ENCODE measurements at regions not wholly inside any gene's neighbourhood (a gene's known extent, or its start where the extent isn't known, plus 50 kb on each side); places are given as distances from the start of the nearest gene placed in this dataset.
"Not testable (repeated sequence)": the region's sequence is repeated elsewhere in the genome, so short reads cannot be mapped to it uniquely, and the experiment has no call there.

- DNase-seq (ENCODE audit: low read depth), result no peak
Observed at GRCh38 chr18:39223283-39223682, 1657.7 kb upstream of the CELF4 start.

GRCh38 chr18:39215920-39216319 is 1650.3 kb upstream of the CELF4 start:
- DNase-seq (ENCODE audit: low read depth), result no peak

GRCh38 chr18:39211461-39211860 is 1645.9 kb upstream of the CELF4 start:
- DNase-seq (ENCODE audit: low read depth), result no peak

DNA sequence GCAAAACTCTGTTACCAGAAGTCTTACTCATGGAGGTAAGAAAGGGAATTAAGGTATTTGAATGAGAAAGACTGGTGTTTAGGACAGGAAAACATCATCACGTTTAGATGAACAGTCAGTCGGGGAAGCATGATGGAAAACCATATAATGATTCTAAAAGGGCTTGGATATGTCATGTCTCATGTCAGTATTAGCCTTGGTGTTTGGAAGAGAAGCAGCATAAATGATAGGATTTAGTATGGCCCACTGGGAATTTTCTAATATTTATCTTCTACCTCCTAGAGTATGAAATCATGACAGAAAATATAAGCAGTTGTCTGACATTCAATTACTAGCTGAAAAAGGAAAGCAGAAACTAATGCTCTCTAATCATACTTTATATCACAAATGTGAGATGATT is 1643.6 kb upstream of the CELF4 start:
- DNase-seq (ENCODE audit: low read depth), result no peak

- DNase-seq (ENCODE audit: low read depth), result no peak
Observed at GRCh38 chr18:39208729-39209128, 1643.1 kb upstream of the CELF4 start.

DNA sequence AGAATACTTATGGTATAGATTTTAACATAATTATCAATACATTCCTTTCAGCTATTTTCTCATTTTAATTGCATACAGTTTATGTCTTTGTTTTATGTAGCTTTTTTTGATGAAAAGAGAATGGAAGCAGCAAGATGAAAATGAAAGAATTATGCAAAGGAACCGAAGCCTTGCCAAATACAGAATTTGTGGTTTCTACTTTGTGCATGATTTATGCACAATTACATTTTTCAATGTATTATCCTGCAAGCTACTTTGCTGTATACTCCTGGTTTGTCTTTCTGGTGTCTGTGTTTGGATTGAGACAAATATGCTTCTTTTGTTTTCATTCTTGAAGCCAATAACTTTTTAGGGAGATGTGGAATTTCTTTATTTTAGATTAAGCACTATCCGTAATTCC is 1642.6 kb upstream of the CELF4 start:
- DNase-seq (ENCODE audit: low read depth), result no peak

GRCh38 chr18:39206398-39207103 is 1641.0 kb upstream of the CELF4 start:
- DNase-seq (ENCODE audit: low read depth), result not testable (repeated sequence)

DNA sequence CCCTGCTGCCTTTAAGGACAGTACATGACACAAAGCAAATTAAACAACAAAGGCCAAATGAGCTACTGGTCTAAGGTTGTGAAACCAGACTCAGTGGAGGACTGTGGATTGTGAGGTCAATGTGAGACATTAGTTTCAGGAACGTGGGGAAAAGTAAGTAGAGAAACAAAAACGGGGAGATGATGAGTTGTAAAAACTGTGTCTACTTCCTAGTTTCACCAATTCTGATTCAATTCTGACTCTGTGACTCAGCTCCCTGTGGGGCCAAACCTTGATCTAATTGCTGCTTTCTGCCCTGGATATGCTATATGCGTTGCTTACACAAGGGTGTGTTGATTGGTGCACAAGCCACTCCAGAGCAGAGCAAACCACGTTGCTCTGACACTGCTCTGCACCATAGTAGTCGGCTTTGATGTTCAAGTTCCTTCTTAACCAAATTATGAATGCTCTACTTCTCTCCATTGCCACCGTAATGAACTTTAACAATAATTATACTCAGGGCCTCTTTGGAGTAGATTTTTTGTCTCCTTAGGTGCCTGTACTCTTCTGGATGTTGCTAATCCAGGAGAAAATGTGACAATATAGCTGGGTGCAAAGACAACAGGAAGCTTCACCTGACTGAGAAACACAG is 1640.1 kb upstream of the CELF4 start:
- no peak for DNase-seq (ENCODE audit: low read depth)

DNA sequence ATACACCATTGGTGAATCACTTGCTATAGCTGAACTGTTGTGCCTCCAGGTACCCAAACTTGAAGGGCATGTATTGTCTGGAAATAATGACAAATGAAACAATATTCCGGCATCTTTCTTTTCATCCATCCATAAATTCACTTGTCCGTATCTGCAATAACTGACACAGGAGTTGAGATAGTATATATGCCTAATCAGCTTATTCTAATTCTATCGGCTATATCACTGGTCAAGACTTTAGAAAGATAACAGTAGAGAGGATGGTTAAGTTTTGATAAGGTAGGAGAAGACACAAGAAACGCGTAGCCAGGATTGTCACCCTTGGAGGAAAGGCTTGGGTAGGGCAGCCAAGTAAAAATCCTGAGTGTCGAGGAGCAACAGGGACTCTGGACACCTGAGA is 1634.6 kb upstream of the CELF4 start:
- no peak for DNase-seq (ENCODE audit: low read depth)

GRCh38 chr18:39199231-39199855 is 1633.7 kb upstream of the CELF4 start:
- no peak for DNase-seq (ENCODE audit: low read depth)

GRCh38 chr18:39198376-39198775 is 1632.8 kb upstream of the CELF4 start:
- DNase-seq (ENCODE audit: low read depth), result no peak

DNA sequence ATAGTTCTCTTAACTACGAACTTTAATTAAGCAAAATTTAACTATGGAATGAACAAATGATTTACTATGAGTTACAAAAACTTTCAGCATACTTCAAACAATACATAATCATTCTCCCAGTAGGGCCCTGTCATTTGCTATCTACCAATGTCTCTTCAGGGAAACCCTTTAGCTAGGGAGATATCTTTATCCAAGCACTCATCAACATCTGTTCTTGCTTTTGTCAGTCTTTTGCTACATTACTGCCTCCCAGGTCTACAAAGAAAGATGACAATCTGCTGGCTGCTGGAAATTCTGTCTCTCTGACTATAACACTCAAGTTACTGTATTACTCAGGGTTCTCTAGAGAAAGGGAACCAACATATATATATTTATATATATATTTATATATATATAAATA is 1626.3 kb upstream of the CELF4 start:
- DNase-seq (ENCODE audit: low read depth), result no peak

DNA sequence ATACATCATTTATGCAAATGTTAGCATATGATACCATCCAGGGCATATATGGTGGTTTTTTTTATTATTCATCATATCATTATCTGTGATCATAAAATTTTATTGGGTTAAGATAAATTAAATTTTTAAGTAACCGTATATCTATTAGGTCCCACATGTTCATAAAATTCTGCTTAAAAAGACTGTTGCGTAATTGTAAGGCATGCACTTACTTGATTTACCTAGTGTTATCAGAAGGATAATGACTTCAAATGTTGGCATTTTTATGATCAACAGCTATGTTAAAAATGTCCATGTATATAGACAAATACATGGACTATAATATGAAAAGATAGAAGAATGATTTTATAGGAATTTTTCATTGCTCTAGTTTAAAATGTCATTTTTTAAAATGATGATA is 1625.5 kb upstream of the CELF4 start:
- no peak for DNase-seq (ENCODE audit: low read depth)

GRCh38 chr18:39190508-39190907 is 1624.9 kb upstream of the CELF4 start:
- DNase-seq (ENCODE audit: low read depth), result no peak

GRCh38 chr18:39188278-39188677 is 1622.7 kb upstream of the CELF4 start:
- DNase-seq (ENCODE audit: low read depth), result no peak

- no peak for DNase-seq (ENCODE audit: low read depth)
Observed at GRCh38 chr18:39186008-39186407, 1620.4 kb upstream of the CELF4 start.

- no peak for DNase-seq (ENCODE audit: low read depth)
Observed at GRCh38 chr18:39184176-39184575, 1618.6 kb upstream of the CELF4 start.

- no peak for DNase-seq (ENCODE audit: low read depth)
Observed at GRCh38 chr18:39178166-39178565, 1612.6 kb upstream of the CELF4 start.

- no peak for DNase-seq (ENCODE audit: low read depth)
Observed at GRCh38 chr18:39172695-39173421, 1607.3 kb upstream of the CELF4 start.

GRCh38 chr18:39168723-39169122 is 1603.1 kb upstream of the CELF4 start:
- no peak for DNase-seq (ENCODE audit: low read depth)

GRCh38 chr18:39167990-39168389 is 1602.4 kb upstream of the CELF4 start:
- DNase-seq (ENCODE audit: low read depth), result no peak

GRCh38 chr18:39166776-39167175 is 1601.2 kb upstream of the CELF4 start:
- DNase-seq (ENCODE audit: low read depth), result no peak

Data from EH (cell line).